ENCODE measurements at regions not wholly inside any gene's neighbourhood (a gene's known extent, or its start where the extent isn't known, plus 50 kb on each side); places are given as distances from the start of the nearest gene placed in this dataset.

- H3K4me3 ChIP-seq (ENCODE audit: low read depth, low read length): no peak overlapping the region
- TF ChIP-seq, protein P1, sequence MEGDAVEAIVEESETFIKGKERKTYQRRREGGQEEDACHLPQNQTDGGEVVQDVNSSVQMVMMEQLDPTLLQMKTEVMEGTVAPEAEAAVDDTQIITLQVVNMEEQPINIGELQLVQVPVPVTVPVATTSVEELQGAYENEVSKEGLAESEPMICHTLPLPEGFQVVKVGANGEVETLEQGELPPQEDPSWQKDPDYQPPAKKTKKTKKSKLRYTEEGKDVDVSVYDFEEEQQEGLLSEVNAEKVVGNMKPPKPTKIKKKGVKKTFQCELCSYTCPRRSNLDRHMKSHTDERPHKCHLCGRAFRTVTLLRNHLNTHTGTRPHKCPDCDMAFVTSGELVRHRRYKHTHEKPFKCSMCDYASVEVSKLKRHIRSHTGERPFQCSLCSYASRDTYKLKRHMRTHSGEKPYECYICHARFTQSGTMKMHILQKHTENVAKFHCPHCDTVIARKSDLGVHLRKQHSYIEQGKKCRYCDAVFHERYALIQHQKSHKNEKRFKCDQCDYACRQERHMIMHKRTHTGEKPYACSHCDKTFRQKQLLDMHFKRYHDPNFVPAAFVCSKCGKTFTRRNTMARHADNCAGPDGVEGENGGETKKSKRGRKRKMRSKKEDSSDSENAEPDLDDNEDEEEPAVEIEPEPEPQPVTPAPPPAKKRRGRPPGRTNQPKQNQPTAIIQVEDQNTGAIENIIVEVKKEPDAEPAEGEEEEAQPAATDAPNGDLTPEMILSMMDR (IDR thresholded peaks at IDR 0.05; ENCODE audit: insufficient read depth, low read depth, low read length): no peak
- DNase-seq (ENCODE audit: low read depth): no peak
These were observed 251.7 kb upstream of the ACTBL2 start for GRCh38 chr5:57734296-57734695.

DNA sequence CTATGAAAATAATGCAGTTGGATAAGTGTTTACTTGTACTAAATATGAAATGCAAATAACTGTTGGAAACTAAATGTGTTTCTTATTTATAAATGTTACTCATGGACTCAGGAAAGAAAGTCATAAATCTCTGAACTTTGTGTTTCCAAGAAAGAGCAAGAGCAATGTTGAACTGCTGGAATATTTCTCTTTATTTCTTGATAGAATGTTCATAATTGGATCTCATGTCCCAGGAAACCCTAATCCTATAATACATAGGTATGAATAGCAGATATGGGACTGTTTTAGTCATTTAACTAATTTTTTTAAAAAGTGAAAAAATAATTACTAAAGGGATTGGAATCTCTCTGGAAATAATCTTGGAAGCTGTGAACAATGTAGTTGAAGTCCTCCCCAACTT is 245.0 kb upstream of the ACTBL2 start:
- TF ChIP-seq, protein P1 (IDR thresholded peaks at IDR 0.05; ENCODE audit: insufficient read depth, low read depth, low read length): no peak
- H3K4me3 ChIP-seq (ENCODE audit: low read depth, low read length): no peak overlapping the region
- DNase-seq (ENCODE audit: low read depth): no peak

DNA sequence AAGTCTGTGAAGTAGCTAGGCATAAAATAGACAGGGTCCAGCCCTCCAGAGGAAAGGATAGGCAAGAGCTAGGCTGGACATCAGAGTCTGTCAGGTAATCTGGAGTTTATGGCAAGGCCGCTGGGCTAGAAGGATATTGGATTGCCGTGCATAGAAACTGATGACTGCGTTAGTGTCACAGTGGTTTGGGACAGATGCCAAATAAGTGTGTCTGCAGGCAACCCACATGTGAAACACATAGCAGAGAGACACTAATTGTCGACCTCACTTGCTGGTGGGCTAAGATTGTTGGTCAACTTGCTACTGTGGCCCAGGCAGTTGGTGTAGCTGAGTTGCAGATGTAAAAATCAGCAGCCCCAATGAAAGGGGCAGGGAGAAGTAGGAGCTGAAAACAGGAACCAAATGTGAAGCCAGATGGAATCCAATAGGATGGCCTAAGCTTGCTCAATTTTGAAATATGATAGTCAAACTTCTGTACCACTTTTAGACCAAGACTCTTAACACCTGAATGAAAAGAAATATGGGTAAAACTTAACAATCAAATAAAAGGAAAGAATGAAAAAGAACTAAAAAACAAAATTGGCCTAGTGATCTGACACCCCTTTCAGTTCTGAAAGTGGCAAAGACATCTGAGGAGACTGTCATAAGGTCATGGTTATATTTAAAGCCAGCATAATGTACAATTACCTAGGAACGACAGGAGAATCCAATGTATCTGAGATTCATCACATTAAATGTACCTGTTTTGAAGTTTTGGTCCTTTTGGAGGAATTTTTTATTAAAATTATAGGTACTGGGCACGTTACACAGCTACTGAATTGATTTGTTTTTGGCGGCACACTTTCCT is 243.3 kb upstream of the ACTBL2 start:
- H3K4me3 ChIP-seq (ENCODE audit: low read depth, low read length): no peak overlapping the region
- DNase-seq (ENCODE audit: low read depth): no peak
- TF ChIP-seq, protein P1 (IDR thresholded peaks at IDR 0.05; ENCODE audit: insufficient read depth, low read depth, low read length): no peak

DNA sequence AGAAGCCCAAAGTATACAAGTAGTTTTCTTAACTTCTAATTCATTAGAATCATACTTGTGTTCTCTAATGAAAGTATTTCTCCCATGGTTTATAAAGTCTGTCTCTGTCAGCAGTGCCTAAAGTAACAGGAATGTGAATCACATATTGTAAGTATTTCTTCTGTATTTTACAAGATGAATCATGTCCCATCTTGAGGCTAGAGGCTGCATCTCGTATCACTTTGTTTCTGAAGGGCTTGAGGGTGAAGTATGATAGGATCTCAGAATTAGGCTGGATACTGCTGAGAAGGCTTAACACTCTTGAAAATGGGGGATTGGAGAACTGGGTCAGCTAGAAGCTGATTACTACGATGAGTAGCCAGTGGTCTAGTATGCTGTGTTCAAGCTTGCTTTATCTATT is 242.2 kb upstream of the ACTBL2 start:
- TF ChIP-seq, protein P1 (IDR thresholded peaks at IDR 0.05; ENCODE audit: insufficient read depth, low read depth, low read length): no peak
- no peak for DNase-seq (ENCODE audit: low read depth)
- H3K4me3 ChIP-seq (ENCODE audit: low read depth, low read length): no peak overlapping the region

- H3K4me3 ChIP-seq (ENCODE audit: low read depth, low read length): no peak overlapping the region
- TF ChIP-seq, protein P1 (IDR thresholded peaks at IDR 0.05; ENCODE audit: insufficient read depth, low read depth, low read length): no peak
These were observed 238.6 kb upstream of the ACTBL2 start for GRCh38 chr5:57721226-57721625.

DNA sequence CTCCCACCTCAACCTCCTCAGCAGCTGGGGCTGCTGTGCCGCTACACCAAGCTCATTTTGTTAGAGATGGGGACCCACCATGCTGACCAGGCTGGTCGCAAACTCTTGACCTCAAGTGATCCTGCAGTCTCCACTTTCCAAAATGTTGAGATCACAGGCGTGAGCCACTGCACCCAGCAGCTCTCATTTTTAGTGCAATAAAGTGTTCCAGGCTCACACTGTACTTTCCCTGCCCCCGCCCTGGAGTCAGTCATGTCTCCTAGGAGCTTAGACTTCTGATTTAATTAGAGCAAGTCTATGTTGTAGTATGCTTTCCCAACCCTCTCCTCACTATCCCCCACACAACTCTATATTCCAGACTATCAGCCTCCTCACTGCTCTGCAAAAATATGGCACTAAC is 238.0 kb upstream of the ACTBL2 start:
- no peak overlapping the region for H3K4me3 ChIP-seq (ENCODE audit: low read depth, low read length)
- no peak for DNase-seq (ENCODE audit: low read depth)
- TF ChIP-seq, protein P1 (IDR thresholded peaks at IDR 0.05; ENCODE audit: insufficient read depth, low read depth, low read length): no peak

More at GRCh38 chr5:57721226-57721625, 238.6 kb upstream of the ACTBL2 start:
- no peak for DNase-seq (ENCODE audit: low read depth)
